B cell (primary cell): ENCODE measurements at regions not wholly inside any gene's neighbourhood (a gene's known extent, or its start where the extent isn't known, plus 50 kb on each side); places are given as distances from the start of the nearest gene placed in this dataset.

Experiments used
- ATAC-seq: fragments of 200-7000 bp; cut with Tn5 transposase; one replicate; pipeline ENCODE4 v1.10.0; 2021; ENCODE audit warnings: low read depth, mild to moderate bottlenecking, moderate number of reproducible peaks, moderate library complexity
- CTCF ChIA-PET: fragments of 350-600 bp; sonication (Branson Sonifier 250); formaldehyde crosslinking; loops from one replicate; lab custom pipeline; 2021; ENCODE audit warnings: antibody characterized with exemption, inconsistent platforms; lab: Charles Lee
- POLR2A ChIA-PET: fragments of 350-600 bp; sonication (Branson Sonifier 250); formaldehyde crosslinking; loops from one replicate; lab custom pipeline; 2021; ENCODE audit warnings: antibody characterized with exemption; lab: Charles Lee
- DNase-seq: peaks from one replicate; pipeline ENCODE4 v3.0.0; 2013
- H2AFZ ChIP-seq: 2 replicates; pipeline ENCODE4 v1.6.1; 2012; ENCODE audit warnings: mild to moderate bottlenecking, low read depth, low read length; ENCODE audit not compliant: insufficient read depth, poor library complexity, severe bottlenecking
- H3K27ac ChIP-seq, 2 donors: 1 replicate in 1 of 2; 2 replicates in 1 of 2; pipeline ENCODE4 v1.5.1; 2012 to 2013; ENCODE audit warnings: low read length in 2 of 2, mild to moderate bottlenecking in 2 of 2, moderate library complexity in 1 of 2
- H3K27me3 ChIP-seq, 4 experiments: fragments of 200-600 bp in 1 of 4; sonication (generic) in 1 of 4; replicated peaks in 1 of 4; 1 replicate in 2 of 4; 2 replicates in 2 of 4; pipeline versions ENCODE4 v1.6.1 to v1.7.0; 2013 to 2016; ENCODE audit warnings: low read length in 3 of 4, mild to moderate bottlenecking in 2 of 4, mixed read lengths in 1 of 4, moderate library complexity in 1 of 4; ENCODE audit not compliant: insufficient read depth in 4 of 4, control insufficient read depth in 3 of 4; ENCODE audit errors: control extremely low read depth in 1 of 4
- H3K36me3 ChIP-seq, 2 experiments: replicated peaks in 1 of 2; 1 replicate in 1 of 2; 2 replicates in 1 of 2; pipeline versions ENCODE4 v1.6.1 to v1.7.1; 2013; ENCODE audit warnings: low read length in 1 of 2; ENCODE audit not compliant: insufficient read depth in 2 of 2, control insufficient read depth in 1 of 2; ENCODE audit errors: control extremely low read depth in 1 of 2, extremely low read depth in 1 of 2
- H3K4me1 ChIP-seq, 2 donors: fragments of 200-600 bp in 1 of 2; sonication (generic) in 1 of 2; 1 replicate in 1 of 2; 2 replicates in 1 of 2; pipeline versions ENCODE4 v1.5.1 to v1.6.1; 2013 to 2017; ENCODE audit warnings: low read length in 2 of 2; ENCODE audit not compliant: control insufficient read depth in 2 of 2, insufficient read depth in 2 of 2
- H3K4me2 ChIP-seq: replicated peaks from 2 replicates; pipeline ENCODE3; 2012; ENCODE audit warnings: mild to moderate bottlenecking, low read depth, low read length; ENCODE audit not compliant: poor library complexity, severe bottlenecking
- H3K4me3 ChIP-seq, 5 experiments: fragments of 200-600 bp in 1 of 5; sonication (generic) in 1 of 5; 1 replicate in 3 of 5; 2 replicates in 2 of 5; pipeline versions ENCODE4 v1.5.1 to v1.7.0; 2011 to 2016; ENCODE audit warnings: low read length in 4 of 5, mild to moderate bottlenecking in 4 of 5, low read depth in 2 of 5, control low read depth in 1 of 5, moderate library complexity in 1 of 5; ENCODE audit not compliant: insufficient read depth in 1 of 5; ENCODE audit errors: control extremely low read depth in 1 of 5, extremely low read depth in 1 of 5
- H3K79me2 ChIP-seq: fragments of 200-600 bp; sonication (generic); one replicate; pipeline ENCODE4 v1.6.0; 2016; ENCODE audit warnings: low read length; ENCODE audit not compliant: control insufficient read depth, insufficient read depth
- H3K9ac ChIP-seq: fragments of 200-600 bp; sonication (generic); 2 replicates; pipeline ENCODE4 v1.6.1; 2017; ENCODE audit warnings: mild to moderate bottlenecking, low read length, moderate library complexity
- H3K9me3 ChIP-seq, 3 donors: one replicate each; pipeline versions ENCODE4 v1.6.1 to v1.7.1; 2013; ENCODE audit warnings: low read length in 2 of 3; ENCODE audit not compliant: control insufficient read depth in 2 of 3, insufficient read depth in 1 of 3; ENCODE audit errors: control extremely low read depth in 1 of 3
- H4K20me1 ChIP-seq: 2 replicates; pipeline ENCODE4 v1.6.0; 2012; ENCODE audit warnings: mild to moderate bottlenecking, low read length; ENCODE audit not compliant: insufficient read depth, control insufficient read depth, poor library complexity, severe bottlenecking
- H3K27ac Mint-ChIP-seq: one replicate; pipeline ENCODE4 v1.8.0; 2021; ENCODE audit warnings: mixed read lengths
- H3K27me3 Mint-ChIP-seq: one replicate; pipeline ENCODE4 v1.8.0; 2021; ENCODE audit warnings: mixed read lengths
- H3K4me1 Mint-ChIP-seq: one replicate; pipeline ENCODE4 v1.8.0; 2021; ENCODE audit warnings: mixed read lengths
- H3K4me3 Mint-ChIP-seq: one replicate; pipeline ENCODE4 v1.8.0; 2021; ENCODE audit warnings: mixed read lengths
- H3K9me3 Mint-ChIP-seq: one replicate; pipeline ENCODE4 v1.8.0; 2022; ENCODE audit warnings: mixed read lengths; ENCODE audit not compliant: insufficient read depth
- EZH2 ChIP-seq: IDR thresholded peaks from 2 replicates; pipeline ENCODE4 v1.6.1; 2012; ENCODE audit warnings: borderline replicate concordance, low read depth, mild to moderate bottlenecking, moderate library complexity, low read length; ENCODE audit not compliant: insufficient read depth, poor library complexity, severe bottlenecking
- WGBS: methylation state at CpG from one replicate; pipeline ENCODE4 v1.1.5; 2013; ENCODE audit warnings: missing lambda C conversion rate; ENCODE audit not compliant: insufficient coverage; 5-methylcytosine and 5-hydroxymethylcytosine counted together
- intact Hi-C: fragments of 100-400 bp; cut with micrococcal nuclease; formaldehyde crosslinking; loops from one replicate; pipeline ENCODE4 v1.10.0; 2022
- TF ChIP-seq, protein P1 (sequence below): fragments of 200-600 bp; IDR thresholded peaks from one replicate; pipeline ENCODE4 v1.8.0; 2022; ENCODE audit warnings: antibody characterized with exemption, mild to moderate bottlenecking

DNA sequence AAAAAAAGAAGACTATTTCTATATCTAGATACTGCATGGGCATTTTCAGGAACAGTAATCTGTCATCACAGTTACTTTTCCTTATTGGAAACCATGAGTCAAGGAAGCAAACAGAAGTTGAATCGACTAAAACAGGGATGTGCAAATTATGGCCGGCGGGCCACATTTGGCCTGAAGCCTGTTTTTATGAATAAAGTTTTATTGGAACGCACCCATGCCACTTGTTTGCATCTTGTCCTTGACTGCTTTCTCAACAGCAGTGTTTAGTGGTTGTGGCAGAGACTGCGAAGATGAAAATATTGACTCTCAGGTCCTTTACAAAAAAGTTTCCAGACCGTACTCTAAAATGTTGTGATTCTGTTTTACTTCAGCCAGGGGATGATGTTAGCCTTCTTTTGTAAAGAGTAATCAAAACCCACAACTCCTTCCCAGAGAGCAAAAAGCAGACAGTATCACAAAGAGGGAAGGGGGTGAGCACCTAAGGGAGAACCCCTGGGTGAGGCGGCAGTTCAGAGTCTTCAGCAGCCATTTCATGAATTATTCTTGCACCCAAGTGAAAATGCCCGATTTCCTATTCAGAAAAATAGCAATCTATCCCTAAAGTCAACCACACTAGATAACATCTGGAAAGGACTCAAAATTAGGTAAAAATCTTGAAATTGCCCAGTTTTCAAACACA lies 190.4 kb downstream of the MYLK4 start:
- POLR2A ChIA-PET = no interaction called here

More for the DNA sequence above, 190.4 kb downstream of the MYLK4 start:
- CTCF ChIA-PET = no interaction called here
- Histone ChIP-seq H2AFZ (no peak overlapping the region), H3K9ac (no peak overlapping the region), H3K4me1 (no peaks in the 10 kb centered on the region), H3K79me2 (no peaks in the 10 kb centered on the region), H3K9me3 (no peaks in the 10 kb centered on the region), H3K36me3 (no peaks in the 10 kb centered on the region), H3K4me2 (no peak overlapping the region), H3K27me3 (peaks cover 0 to 5% (median 2%) of the 10 kb centered on the region in 4 experiments), H3K27ac (no peak overlapping the region), H3K4me3 (no peak overlapping the region), H4K20me1 (no peaks in the 10 kb centered on the region)
- TF ChIP-seq, protein P1, sequence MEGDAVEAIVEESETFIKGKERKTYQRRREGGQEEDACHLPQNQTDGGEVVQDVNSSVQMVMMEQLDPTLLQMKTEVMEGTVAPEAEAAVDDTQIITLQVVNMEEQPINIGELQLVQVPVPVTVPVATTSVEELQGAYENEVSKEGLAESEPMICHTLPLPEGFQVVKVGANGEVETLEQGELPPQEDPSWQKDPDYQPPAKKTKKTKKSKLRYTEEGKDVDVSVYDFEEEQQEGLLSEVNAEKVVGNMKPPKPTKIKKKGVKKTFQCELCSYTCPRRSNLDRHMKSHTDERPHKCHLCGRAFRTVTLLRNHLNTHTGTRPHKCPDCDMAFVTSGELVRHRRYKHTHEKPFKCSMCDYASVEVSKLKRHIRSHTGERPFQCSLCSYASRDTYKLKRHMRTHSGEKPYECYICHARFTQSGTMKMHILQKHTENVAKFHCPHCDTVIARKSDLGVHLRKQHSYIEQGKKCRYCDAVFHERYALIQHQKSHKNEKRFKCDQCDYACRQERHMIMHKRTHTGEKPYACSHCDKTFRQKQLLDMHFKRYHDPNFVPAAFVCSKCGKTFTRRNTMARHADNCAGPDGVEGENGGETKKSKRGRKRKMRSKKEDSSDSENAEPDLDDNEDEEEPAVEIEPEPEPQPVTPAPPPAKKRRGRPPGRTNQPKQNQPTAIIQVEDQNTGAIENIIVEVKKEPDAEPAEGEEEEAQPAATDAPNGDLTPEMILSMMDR = no peak
- no peak for TF ChIP-seq EZH2
- Mint-ChIP-seq H3K9me3 (no peaks in the 10 kb centered on the region), H3K4me1 (peaks cover 2% of the 10 kb centered on the region), H3K27ac (no peak overlapping the region), H3K4me3 (no peak overlapping the region), H3K27me3 (peaks cover 20% of the 10 kb centered on the region)
- no peak for ATAC-seq
- intact Hi-C loops = no loop called here
- DNase-seq = no peak
- 76% methylated on average over 5 of the region's 8 CpGs for WGBS
